CD1c-positive myeloid dendritic cell (primary cell): ENCODE measurements at regions not wholly inside any gene's neighbourhood (a gene's known extent, or its start where the extent isn't known, plus 50 kb on each side); places are given as distances from the start of the nearest gene placed in this dataset.

ENCODE experiments used
- DNase-seq: peaks from one replicate; pipeline ENCODE4 v3.0.0-alpha.2; 2016; ENCODE audit errors: extremely low spot score

DNA sequence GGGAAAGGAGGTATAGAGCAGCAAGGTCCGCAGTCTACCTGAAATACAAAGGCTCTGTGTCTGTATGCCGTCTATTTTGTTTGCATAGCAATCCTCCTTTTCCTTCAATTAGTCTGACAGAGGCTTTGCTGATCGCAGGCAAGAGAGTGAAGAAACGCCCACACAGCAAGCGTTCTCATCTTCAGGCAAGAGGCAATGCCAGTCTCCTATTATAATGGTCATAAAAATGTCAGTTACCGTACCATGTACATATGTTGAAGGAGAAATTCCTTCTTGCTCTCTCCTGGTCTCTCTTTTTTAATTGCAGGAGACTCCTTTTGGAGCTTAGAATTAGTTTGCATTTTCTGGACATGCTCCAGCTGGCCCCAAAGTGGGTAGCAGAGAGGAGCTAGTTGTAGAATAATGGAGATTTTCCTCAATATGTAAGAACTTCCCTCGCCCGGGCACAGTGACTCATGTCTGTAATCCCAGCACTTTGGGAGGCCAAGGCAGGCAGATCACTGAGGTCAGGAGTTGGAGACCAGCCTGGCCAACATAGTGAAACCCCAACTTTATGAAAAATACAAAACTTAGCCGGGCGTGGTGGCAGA, 139.5 kb downstream of the PFKFB3 start:
- no peak for DNase-seq

DNA sequence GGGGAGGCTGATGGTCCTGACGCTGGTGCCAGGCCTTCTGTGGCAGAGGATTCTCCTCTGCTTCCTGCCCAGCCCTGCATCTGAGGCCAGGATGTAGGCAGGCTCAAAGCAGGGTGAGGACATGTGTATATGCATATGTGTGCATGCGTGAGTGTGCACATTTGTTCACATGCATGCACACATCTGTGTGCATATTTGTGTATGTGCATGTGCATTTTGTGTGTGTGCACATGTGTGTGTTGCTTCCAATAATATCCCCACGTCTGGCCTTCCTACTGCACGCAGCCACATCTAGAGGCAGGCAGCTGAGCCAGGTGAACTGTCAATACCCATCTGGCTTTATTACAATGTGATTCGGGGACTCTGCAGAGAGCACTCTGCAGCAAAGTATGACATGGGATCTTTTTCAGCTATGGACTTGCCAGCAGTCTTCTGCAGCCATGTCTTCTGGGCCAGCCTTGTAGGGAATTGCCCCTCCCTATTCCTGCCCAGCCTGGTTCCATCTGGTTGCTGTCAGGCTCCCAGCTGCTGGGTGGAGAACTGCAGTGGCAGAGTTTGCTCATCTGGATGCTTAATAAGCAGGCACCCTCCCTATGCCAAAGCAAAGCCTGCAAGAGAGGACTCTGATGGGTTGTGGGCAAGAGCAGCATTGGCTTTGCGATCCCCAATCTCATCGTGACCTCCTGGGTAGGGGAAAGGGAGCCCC, 140.7 kb downstream of the PFKFB3 start:
- DNase-seq, result no peak

DNA sequence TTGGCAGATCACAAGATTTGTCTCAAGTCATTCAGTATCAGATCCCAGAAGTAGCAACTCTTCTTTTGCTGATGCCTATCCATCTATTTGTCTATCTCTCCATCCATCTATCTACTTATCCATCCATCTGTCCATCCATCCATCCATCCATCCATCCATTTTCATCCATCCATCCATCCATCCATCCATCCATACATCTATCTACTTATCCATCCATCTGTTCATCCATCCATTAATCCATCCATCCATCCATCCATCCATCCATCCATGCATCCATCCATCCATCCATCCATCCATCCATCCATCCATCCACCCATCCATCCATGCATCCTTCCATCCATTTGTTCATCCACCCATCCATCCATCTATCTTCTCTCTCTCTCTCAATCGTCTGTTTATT, 142.7 kb downstream of the PFKFB3 start:
- no peak for DNase-seq

DNA sequence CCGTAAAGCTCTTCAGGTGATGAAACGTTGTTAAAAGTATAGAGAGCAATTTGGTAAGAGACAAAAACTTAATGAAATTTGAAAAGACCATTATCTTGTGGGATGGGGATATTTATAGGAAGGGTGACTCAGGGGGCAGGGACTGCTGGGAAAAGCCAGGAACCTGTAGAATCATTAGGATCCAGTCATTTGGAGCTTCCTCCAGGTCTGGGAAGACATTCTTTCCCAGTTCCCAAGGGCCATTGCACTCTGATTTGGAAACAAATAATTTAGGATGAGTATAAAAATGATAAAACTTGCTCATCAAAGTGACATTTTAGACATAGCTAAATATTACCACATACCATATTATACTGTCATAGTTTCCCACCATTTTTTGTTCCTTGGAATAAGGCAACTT, 143.9 kb downstream of the PFKFB3 start:
- no peak for DNase-seq

DNA sequence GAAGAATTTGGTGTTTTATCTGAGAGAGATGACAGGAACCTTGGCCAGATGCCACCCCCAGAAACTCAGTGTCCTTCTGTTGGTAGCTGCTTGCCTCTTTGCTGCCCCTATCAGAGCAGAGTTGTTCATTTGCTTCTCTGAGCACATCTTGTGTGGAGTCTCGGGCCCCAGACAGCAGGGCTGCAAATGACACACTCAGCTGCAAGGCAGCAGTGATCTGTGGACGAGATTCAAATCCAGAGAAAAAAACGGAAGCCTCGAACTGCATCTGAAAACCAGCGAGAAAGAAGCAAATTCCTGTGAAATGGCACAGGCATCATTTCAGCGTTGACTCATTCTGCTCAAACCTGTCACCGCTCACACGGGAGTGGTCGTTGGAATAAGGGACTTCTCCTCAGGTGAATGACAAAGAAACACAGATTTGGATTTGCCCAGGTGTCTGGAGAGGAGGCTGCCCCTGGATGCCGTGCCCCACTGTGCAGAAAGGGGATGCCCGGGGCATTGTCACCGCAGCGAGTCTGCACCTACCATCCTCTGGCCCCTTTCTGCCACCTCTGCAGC, 144.7 kb downstream of the PFKFB3 start:
- DNase-seq, result peak; percentile 23

DNA sequence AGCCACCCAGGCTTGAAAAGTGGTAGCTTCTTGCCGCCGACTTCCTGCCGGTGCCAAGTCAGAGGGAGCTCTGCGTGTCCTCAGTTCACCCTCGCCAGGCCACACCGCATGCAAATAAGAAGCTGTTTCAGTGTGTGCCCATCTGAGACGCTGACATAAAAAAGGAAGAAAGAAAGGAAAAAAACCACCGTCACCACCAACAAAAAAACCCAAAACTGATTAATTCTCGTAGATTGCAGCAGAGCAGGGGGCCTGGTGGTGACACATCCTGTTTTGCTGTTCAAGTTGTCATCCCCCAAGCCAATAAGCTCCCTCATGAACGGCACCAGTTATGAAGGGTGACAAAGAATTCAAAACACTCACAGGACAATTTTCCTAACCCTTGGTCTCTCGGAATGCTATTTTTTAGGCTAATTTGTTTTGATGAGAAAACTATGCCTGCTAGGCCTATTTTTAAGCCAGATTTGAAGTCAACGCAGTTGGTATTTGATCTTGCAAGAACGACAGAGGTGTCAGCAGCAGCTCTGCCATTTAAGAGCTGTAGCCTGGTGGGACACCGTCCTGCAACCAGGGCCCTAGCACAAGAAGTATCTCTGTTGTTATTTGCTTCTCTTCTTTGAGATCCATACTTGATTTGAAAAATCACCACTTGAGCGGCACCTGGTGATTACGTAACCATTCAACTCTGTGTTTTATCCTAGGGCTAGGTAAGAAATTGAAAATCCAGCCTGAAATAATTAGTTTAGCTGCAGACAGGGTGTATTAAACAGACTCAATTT, 145.6 kb downstream of the PFKFB3 start:
- DNase-seq, result peak; percentile 82

DNA sequence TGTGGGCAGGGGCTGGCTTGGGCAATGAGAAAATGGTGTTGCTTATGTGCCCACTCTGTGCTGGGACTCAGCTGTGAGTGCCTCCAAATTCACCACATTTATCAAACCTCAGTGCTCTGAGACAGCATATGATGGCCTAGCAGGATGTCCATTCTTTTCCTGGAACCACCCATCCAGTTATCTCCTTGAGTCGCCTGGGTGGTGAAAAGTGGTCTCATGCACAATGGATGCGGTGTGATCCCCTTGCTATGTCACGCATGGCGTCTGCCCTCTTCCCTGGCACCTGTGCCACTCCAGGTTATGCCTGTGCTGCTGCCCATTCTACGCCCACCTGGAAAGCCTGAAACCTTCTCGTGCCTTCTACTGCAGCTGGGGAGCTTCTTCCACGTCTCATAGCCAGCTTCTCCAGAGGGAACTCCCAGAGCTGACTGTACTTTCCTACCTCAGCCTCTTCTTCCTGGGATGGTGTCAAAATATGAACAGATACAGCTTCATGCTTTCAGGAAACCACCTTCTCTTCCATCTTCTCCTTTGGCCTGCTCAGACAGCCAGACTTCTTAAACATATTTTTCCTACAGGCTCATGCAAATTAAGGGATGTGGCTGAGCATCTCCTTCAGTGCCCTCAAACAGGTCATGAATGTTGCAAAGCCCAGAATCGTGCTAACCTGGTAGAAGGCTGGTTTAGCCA, 147.3 kb downstream of the PFKFB3 start:
- no peak for DNase-seq

DNA sequence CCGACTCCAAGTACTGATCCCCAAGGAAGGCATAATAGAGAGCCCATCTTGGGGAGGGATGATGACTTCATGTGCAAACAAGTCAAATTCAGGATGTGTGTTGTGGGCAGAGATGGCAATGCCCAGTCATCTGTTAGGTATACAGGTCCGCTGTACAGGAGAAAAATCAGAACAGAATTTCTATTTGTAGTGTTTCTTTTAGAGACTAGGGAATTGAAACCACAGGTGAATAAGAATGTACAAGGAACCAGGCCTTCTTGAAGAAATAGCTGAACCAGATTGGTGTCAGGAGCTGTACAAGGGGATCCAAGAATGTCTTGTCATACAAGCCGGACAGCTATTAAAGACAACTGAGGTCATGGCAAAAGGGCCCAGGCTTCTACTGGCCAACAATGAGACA, 147.9 kb downstream of the PFKFB3 start:
- DNase-seq, result no peak

DNA sequence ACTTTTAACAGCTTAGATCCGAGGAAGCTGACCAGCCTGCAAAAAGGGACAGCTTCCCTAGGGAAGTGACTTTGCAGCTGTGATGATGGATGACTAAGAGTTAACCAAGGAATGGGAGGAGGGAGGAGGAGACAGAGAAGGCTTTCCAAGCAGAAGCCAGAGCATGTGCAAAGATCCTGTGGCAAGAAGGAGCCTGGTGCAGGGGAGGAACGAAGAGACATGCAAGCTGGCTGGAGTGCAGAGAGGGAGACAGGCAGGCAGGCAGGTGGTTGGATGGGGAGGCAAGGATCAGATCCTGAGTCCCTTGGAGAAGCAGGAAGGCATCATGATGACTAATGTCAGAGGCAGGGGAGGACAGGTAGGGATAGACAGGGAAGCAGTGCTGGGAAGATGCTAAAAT, 148.8 kb downstream of the PFKFB3 start:
- peak; percentile 9 for DNase-seq

DNA sequence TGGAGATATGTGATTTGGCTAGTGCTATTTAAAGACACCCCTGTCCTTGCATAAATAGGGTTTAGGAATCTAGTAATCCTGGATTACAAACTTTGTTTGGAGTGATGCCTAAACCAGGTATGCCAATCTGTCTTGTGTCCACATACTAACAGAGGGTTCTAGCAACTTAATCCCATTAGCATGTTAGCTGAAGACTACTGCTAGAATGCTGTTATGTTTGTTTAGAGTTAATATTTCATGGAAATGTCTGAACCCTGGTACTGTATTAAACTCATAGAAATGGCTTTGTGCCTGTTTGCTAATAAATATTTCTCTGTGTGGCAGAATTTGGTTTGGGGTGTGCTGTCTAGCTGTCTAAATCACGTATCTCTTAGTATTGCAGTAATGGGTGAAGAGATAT, 150.8 kb downstream of the PFKFB3 start:
- no peak for DNase-seq

DNA sequence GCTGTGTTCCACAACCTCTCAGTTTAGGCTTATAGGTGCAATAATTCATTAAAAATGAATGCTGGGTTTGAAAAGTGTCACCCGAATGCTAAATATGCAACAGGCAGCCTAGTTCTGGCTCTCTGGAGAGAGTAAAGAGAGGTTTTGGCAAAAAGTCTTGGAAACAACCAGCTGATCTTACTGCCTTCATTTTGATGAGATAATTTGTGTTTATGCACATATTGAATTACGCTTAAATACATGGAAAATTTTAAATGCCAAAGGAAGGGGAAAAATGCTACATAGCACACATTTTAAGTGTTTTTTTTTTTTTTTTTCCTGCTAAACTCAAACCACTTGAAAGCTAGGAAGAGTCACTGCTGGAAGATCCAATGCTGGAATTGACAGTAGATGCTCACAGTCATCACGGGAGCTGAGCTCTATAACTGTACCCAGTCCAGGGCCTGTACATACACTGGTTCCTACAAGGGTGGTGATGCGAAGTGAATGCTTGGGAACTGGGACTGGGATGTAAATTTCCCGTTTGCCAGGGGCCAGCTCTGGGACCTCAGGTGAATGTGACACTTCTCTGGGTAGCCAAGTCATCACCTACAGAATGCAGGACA, 151.5 kb downstream of the PFKFB3 start:
- no peak for DNase-seq

DNA sequence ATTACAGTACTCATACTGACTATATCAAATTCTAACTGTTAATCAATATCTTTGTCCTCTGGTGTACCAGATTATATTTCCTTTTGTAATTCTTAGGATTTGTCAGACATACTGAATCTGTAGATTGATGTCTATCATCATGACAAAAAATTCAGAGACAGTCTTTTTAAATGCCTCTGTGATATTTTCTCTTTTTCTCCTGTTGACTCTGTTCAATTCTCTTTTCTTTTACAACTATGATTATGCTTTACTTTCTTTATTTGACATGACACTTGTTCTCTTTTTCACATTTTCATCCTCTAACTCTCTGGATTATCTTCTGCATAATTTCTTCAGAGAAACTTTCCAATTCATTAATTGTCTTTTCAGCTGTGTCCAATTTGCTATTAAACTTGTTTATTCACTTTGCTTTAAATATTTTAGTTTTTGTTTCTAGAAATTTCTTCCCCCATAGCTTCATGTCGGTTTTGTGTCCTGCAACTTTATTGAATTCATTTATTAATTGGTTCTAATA, 153.6 kb downstream of the PFKFB3 start:
- DNase-seq, result no peak

DNA sequence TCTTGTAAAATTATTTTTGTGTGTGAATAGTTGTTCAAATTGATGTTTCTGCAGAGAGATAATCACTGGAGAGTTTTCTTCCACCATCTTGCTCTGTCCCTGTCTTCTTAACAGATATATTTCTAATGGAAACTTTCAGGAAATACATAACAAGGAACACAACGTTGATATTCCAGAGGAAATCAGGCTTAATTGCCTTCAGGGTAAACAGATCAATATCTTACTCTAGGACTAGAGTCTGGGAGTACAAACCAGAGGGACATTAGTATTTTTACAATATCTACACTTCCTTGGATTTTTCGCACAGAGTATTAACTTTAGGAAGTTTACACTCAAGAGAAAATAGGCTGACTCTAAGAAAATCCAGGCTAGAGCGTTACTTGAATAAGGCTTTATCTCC, 159.1 kb downstream of the PFKFB3 start:
- DNase-seq, result no peak

DNA sequence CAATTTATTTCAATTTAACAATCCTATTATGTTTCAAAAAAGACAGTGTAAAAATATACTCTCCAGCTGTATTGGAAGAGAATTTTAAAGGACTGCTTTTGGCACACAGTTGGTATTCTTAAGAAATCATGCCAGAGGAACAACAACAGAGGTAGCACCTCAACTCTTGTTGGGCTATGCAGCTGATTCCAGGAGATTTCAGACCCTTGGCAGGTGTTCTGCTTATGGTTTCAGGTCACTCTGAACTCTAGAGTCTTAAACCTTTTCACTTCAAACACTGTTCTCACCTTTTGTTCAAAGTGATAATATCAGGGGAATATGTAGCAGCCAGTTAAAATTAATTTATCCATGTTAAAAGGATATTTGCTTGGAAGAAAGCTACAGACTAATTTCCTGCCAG, 160.1 kb downstream of the PFKFB3 start:
- no peak for DNase-seq

DNA sequence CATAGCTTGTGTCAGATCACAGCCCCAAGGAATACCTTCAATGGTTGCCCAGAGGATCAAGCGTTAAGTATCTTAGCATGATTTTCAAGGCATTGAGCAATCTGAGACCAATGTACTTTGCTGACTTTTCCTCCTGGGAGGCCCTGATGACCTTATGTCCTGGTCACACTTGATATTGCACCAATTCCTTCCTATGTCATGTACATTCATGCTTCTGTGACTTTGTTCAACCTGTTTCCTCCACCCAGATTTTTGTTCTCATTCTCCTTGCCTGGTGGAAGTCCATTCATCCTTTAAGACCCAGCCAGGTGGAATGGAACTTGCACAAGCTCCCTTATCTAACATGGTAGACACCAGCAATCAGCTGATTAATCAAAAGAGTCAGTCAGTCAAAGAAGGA, 160.8 kb downstream of the PFKFB3 start:
- DNase-seq, result no peak

DNA sequence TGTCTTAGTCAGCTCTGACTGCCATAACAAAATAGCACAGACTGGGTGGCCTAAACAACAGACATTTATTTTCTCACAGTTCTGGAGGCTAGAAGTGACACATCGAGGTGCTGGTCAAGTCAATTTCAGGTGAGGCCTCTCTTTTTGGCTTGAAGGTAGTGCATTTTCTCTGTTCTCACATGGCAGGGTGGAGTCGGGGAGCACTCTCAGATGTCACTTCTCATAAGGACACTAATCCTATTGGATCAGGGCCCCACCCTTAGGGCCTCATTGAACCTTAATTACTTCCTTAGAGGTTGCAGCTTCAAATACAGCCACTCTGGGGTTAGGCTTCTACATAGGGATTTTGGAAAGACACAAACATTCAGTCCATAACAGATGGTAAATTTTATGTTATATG, 161.6 kb downstream of the PFKFB3 start:
- no peak for DNase-seq

DNA sequence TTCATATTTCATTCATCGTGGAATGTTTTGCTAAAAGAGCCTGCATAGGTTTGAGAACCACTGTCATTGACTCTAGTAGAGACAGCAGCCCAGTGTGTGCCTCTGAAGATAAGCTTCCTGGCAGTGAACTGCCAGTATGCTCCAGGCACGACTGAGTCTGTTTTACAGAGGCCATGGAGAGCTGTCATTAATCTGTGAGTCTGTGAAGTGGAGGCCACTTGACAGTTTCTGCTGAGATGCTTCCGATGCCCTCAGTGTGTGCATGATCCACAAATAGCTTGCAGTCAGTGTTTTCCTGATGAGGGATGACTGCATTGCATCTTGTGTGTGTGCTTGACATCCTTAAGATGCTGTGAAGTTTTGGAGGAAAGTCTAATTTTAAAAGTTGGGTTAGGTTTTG, 162.2 kb downstream of the PFKFB3 start:
- DNase-seq, result no peak

DNA sequence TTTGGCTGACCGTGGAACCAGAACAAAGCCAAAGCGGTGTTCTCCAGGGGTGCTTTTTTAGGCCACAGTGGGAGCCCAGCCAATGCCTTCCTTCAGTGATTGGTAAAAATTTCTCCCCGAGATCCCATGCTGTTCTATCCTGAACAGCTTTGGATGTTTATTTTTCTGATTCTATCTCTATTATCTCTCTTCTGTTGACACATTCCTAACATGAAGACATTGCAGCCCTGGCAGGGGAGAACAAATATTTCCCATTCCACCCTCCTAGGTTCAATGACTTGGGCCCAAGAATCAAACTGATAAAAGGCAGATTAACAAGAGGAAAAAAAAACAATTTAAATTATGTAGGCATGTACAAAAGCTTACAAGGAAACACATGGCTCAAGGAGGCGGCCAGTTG, 162.7 kb downstream of the PFKFB3 start:
- no peak for DNase-seq
